SK-N-SH treated with all-trans-retinoic acid at 6 μM for 48 hours (cell line): ENCODE measurements at regions not wholly inside any gene's neighbourhood (a gene's known extent, or its start where the extent isn't known, plus 50 kb on each side); places are given as distances from the start of the nearest gene placed in this dataset.

Experiments
- ATAC-seq: fragments of 200-7000 bp; cut with Tn5 transposase; 3 replicates; pipeline ENCODE4 v1.9.1; 2020; ENCODE audit warnings: mild to moderate bottlenecking, moderate library complexity
- ARNTL ChIP-seq: fragments of 450-650 bp; formaldehyde crosslinking; IDR thresholded peaks from 2 replicates; pipeline ENCODE4 v1.5.0; 2020; ENCODE audit warnings: low read depth, mild to moderate bottlenecking, moderate library complexity, borderline replicate concordance
- CSDC2 ChIP-seq: fragments of 250-450 bp; sonication (Bioruptor Pico); IDR thresholded peaks from 2 replicates; pipeline ENCODE4 v1.5.0; 2020; ENCODE audit warnings: mild to moderate bottlenecking, moderate library complexity
- ESRRG ChIP-seq: fragments of 250-450 bp; sonication (Bioruptor Pico); IDR thresholded peaks from 2 replicates; pipeline ENCODE4 v1.6.1; 2021; ENCODE audit warnings: mild to moderate bottlenecking
- GLIS3 ChIP-seq: fragments of 250-450 bp; sonication (Bioruptor Pico); IDR thresholded peaks from 2 replicates; pipeline ENCODE4 v1.5.0; 2020; ENCODE audit warnings: mild to moderate bottlenecking, moderate library complexity
- ISL1 ChIP-seq: fragments of 250-450 bp; sonication (Bioruptor Pico); IDR thresholded peaks from 2 replicates; pipeline ENCODE4 v2.1.2; 2022; ENCODE audit warnings: mild to moderate bottlenecking, moderate library complexity
- OSR1 ChIP-seq: fragments of 250-450 bp; sonication (Bioruptor Pico); IDR thresholded peaks from 2 replicates; pipeline ENCODE4 v1.8.0; 2022; ENCODE audit warnings: moderate library complexity, mild to moderate bottlenecking, inconsistent platforms
- PPARA ChIP-seq: fragments of 250-450 bp; sonication (Bioruptor Pico); IDR thresholded peaks from 2 replicates; pipeline ENCODE4 v1.5.0; 2020; ENCODE audit warnings: mild to moderate bottlenecking, borderline replicate concordance
- RARB ChIP-seq: fragments of 250-450 bp; sonication (Bioruptor Pico); IDR thresholded peaks from 2 replicates; pipeline ENCODE4 v1.8.0; 2021; ENCODE audit warnings: mild to moderate bottlenecking, moderate library complexity
- SNAI2 ChIP-seq: fragments of 250-450 bp; sonication (Bioruptor Pico); IDR thresholded peaks from 2 replicates; pipeline ENCODE4 v1.5.0; 2020; ENCODE audit warnings: mild to moderate bottlenecking, moderate library complexity
- TCF4 ChIP-seq: fragments of 250-450 bp; sonication (Bioruptor Pico); IDR thresholded peaks from 2 replicates; pipeline ENCODE4 v1.8.0; 2021; ENCODE audit warnings: mild to moderate bottlenecking, moderate library complexity, borderline replicate concordance
- TOX ChIP-seq: fragments of 250-450 bp; sonication (Bioruptor Pico); IDR thresholded peaks from 2 replicates; pipeline ENCODE4 v1.8.0; 2021; ENCODE audit warnings: mild to moderate bottlenecking, moderate library complexity, borderline replicate concordance
- ZFP3 ChIP-seq: fragments of 250-450 bp; sonication (Bioruptor Pico); IDR thresholded peaks from 2 replicates; pipeline ENCODE4 v1.5.0; 2020; ENCODE audit warnings: mild to moderate bottlenecking, moderate library complexity
- ZFP30 ChIP-seq: fragments of 450-650 bp; formaldehyde crosslinking; IDR thresholded peaks from 2 replicates; pipeline ENCODE4 v1.5.0; 2022; ENCODE audit warnings: mild to moderate bottlenecking, moderate library complexity
- ZNF565 ChIP-seq: fragments of 450-650 bp; formaldehyde crosslinking; conservative IDR thresholded peaks from 2 replicates; pipeline ENCODE4 v1.5.0; 2020; ENCODE audit warnings: low read depth, mild to moderate bottlenecking, moderate library complexity
- ZNF70 ChIP-seq: fragments of 450-650 bp; formaldehyde crosslinking; IDR thresholded peaks from 2 replicates; pipeline ENCODE4 v1.5.0; 2020; ENCODE audit warnings: mild to moderate bottlenecking, moderate library complexity
- TF ChIP-seq, protein P1 (sequence below): fragments of 250-450 bp; sonication (Bioruptor Pico); IDR thresholded peaks from 2 replicates; pipeline ENCODE4 v1.5.0; 2020; ENCODE audit warnings: mild to moderate bottlenecking, moderate library complexity
- TF ChIP-seq, protein P2 (sequence below): fragments of 250-450 bp; sonication (Bioruptor Pico); IDR thresholded peaks from 2 replicates; pipeline ENCODE4 v1.5.1; 2021; ENCODE audit warnings: mild to moderate bottlenecking, moderate library complexity
- TF ChIP-seq, protein P3 (sequence below): fragments of 250-450 bp; sonication (Bioruptor Pico); IDR thresholded peaks from 2 replicates; pipeline ENCODE4 v1.8.0; 2021; ENCODE audit warnings: low read depth, mild to moderate bottlenecking, moderate library complexity, borderline replicate concordance
- TF ChIP-seq, protein P4 (sequence below): fragments of 250-450 bp; sonication (Bioruptor Pico); IDR thresholded peaks from 2 replicates; pipeline ENCODE4 v1.5.1; 2020; ENCODE audit warnings: low read depth, mild to moderate bottlenecking, moderate library complexity
- TF ChIP-seq, protein P5 (sequence below): fragments of 250-450 bp; sonication (Bioruptor Pico); IDR thresholded peaks from 2 replicates; pipeline ENCODE4 v1.8.0; 2020; ENCODE audit warnings: mild to moderate bottlenecking, moderate library complexity, borderline replicate concordance

DNA sequence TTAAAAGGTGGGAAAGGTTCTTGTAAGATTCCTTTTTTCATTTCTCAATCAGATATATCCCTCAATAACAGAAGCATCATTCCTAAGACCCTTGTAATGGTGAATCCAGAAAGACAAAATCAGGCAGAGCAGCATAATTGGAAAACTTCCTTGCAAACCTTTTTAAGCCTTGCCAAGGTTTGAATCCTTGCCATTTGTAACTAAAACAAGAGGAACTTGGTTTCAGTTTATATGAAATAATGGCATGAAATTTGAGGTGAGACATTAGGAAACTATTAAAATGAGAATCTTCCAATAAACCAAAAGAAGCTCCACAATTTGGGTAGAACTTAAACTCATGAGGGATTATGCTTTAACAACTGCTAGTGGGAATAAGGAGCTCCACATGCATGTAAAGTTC is 384.7 kb upstream of the SMC2 start:
- TF ChIP-seq ZFP30 (CRISPR knock-in tag) (no peak), ZNF565 (CRISPR knock-in tag) (no peak), TOX (CRISPR knock-in tag) (no peak), RARB (CRISPR knock-in tag) (no peak), ZNF70 (CRISPR knock-in tag) (no peak), ZFP3 (CRISPR knock-in tag) (no peak), GLIS3 (CRISPR knock-in tag) (no peak), PPARA (CRISPR knock-in tag) (no peak), ARNTL (CRISPR knock-in tag) (no peak), OSR1 (CRISPR knock-in tag) (no peak)
- TF ChIP-seq, protein P1, sequence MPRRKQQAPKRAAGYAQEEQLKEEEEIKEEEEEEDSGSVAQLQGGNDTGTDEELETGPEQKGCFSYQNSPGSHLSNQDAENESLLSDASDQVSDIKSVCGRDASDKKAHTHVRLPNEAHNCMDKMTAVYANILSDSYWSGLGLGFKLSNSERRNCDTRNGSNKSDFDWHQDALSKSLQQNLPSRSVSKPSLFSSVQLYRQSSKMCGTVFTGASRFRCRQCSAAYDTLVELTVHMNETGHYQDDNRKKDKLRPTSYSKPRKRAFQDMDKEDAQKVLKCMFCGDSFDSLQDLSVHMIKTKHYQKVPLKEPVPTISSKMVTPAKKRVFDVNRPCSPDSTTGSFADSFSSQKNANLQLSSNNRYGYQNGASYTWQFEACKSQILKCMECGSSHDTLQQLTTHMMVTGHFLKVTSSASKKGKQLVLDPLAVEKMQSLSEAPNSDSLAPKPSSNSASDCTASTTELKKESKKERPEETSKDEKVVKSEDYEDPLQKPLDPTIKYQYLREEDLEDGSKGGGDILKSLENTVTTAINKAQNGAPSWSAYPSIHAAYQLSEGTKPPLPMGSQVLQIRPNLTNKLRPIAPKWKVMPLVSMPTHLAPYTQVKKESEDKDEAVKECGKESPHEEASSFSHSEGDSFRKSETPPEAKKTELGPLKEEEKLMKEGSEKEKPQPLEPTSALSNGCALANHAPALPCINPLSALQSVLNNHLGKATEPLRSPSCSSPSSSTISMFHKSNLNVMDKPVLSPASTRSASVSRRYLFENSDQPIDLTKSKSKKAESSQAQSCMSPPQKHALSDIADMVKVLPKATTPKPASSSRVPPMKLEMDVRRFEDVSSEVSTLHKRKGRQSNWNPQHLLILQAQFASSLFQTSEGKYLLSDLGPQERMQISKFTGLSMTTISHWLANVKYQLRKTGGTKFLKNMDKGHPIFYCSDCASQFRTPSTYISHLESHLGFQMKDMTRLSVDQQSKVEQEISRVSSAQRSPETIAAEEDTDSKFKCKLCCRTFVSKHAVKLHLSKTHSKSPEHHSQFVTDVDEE = no peak
- TF ChIP-seq, protein P2, sequence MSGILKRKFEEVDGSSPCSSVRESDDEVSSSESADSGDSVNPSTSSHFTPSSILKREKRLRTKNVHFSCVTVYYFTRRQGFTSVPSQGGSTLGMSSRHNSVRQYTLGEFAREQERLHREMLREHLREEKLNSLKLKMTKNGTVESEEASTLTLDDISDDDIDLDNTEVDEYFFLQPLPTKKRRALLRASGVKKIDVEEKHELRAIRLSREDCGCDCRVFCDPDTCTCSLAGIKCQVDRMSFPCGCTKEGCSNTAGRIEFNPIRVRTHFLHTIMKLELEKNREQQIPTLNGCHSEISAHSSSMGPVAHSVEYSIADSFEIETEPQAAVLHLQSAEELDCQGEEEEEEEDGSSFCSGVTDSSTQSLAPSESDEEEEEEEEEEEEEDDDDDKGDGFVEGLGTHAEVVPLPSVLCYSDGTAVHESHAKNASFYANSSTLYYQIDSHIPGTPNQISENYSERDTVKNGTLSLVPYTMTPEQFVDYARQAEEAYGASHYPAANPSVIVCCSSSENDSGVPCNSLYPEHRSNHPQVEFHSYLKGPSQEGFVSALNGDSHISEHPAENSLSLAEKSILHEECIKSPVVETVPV (CRISPR knock-in tag) = no peak
- TF ChIP-seq, protein P3, sequence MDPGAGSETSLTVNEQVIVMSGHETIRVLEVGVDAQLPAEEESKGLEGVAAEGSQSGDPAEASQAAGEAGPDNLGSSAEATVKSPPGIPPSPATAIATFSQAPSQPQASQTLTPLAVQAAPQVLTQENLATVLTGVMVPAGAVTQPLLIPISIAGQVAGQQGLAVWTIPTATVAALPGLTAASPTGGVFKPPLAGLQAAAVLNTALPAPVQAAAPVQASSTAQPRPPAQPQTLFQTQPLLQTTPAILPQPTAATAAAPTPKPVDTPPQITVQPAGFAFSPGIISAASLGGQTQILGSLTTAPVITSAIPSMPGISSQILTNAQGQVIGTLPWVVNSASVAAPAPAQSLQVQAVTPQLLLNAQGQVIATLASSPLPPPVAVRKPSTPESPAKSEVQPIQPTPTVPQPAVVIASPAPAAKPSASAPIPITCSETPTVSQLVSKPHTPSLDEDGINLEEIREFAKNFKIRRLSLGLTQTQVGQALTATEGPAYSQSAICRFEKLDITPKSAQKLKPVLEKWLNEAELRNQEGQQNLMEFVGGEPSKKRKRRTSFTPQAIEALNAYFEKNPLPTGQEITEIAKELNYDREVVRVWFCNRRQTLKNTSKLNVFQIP (CRISPR knock-in tag) = no peak
- TF ChIP-seq, all 23 proteins: peak for 0
- ATAC-seq = no peak

DNA sequence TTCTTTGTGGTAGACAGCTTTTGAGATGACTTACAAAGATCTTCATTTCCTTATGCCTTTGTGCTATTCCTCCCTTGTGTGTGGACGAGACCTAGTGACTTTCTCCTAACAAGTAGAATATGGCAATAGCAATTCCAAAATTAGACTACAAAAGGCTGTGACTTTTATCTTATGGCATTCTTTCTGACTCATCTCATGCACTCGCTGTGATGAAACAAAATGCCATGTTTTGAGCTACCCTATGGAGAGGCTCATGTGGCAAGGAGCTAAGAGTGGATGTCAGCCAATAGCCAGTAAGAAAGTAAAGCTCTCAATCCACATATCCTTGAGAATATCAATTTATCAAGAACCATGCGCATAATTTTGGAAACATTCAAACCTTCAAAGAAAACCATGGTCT is 380.5 kb upstream of the SMC2 start:
- peak; percentile 62 for ATAC-seq
- TF ChIP-seq OSR1 (CRISPR knock-in tag) (no peak), ZFP3 (CRISPR knock-in tag) (no peak), CSDC2 (CRISPR knock-in tag) (no peak), ZNF565 (CRISPR knock-in tag) (no peak), ARNTL (CRISPR knock-in tag) (no peak), TCF4 (no peak), RARB (CRISPR knock-in tag) (no peak), ZNF70 (CRISPR knock-in tag) (no peak), ESRRG (CRISPR knock-in tag) (no peak), PPARA (CRISPR knock-in tag) (no peak), ZFP30 (CRISPR knock-in tag) (no peak), SNAI2 (no peak), ISL1 (CRISPR knock-in tag) (no peak), TOX (CRISPR knock-in tag) (no peak), GLIS3 (CRISPR knock-in tag) (no peak)
- TF ChIP-seq, protein P4, sequence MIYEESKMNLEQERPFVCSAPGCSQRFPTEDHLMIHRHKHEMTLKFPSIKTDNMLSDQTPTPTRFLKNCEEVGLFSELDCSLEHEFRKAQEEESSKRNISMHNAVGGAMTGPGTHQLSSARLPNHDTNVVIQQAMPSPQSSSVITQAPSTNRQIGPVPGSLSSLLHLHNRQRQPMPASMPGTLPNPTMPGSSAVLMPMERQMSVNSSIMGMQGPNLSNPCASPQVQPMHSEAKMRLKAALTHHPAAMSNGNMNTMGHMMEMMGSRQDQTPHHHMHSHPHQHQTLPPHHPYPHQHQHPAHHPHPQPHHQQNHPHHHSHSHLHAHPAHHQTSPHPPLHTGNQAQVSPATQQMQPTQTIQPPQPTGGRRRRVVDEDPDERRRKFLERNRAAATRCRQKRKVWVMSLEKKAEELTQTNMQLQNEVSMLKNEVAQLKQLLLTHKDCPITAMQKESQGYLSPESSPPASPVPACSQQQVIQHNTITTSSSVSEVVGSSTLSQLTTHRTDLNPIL (CRISPR knock-in tag) = no peak
- TF ChIP-seq, protein P2 (CRISPR knock-in tag) = no peak
- TF ChIP-seq, protein P5, sequence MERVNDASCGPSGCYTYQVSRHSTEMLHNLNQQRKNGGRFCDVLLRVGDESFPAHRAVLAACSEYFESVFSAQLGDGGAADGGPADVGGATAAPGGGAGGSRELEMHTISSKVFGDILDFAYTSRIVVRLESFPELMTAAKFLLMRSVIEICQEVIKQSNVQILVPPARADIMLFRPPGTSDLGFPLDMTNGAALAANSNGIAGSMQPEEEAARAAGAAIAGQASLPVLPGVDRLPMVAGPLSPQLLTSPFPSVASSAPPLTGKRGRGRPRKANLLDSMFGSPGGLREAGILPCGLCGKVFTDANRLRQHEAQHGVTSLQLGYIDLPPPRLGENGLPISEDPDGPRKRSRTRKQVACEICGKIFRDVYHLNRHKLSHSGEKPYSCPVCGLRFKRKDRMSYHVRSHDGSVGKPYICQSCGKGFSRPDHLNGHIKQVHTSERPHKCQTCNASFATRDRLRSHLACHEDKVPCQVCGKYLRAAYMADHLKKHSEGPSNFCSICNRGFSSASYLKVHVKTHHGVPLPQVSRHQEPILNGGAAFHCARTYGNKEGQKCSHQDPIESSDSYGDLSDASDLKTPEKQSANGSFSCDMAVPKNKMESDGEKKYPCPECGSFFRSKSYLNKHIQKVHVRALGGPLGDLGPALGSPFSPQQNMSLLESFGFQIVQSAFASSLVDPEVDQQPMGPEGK (CRISPR knock-in tag) = no peak
- TF ChIP-seq, protein P3 (CRISPR knock-in tag) = no peak
- TF ChIP-seq, protein P1 = no peak
